OCI-LY1 (cell line): ENCODE measurements at regions not wholly inside any gene's neighbourhood (a gene's known extent, or its start where the extent isn't known, plus 50 kb on each side); places are given as distances from the start of the nearest gene placed in this dataset.

Experiments
- H2AFZ ChIP-seq: fragments of 200-600 bp; sonication (generic), shearing (Covaris generic); 2 replicates; pipeline ENCODE4 v1.6.0; 2014; ENCODE audit warnings: antibody characterized with exemption, mild to moderate bottlenecking, low read length
- H3F3A ChIP-seq: fragments of 200-600 bp; sonication (generic), shearing (Covaris generic); 2 replicates; pipeline ENCODE4 v1.6.0; 2014; ENCODE audit warnings: mild to moderate bottlenecking, antibody characterized with exemption, low read length, moderate library complexity; ENCODE audit not compliant: insufficient read depth
- H3K27ac ChIP-seq: fragments of 200-600 bp; sonication (generic); 2 replicates; pipeline ENCODE4 v1.5.1; 2014; ENCODE audit warnings: low read length, mixed run types, mild to moderate bottlenecking, low read depth; ENCODE audit not compliant: poor library complexity, severe bottlenecking
- H3K27me3 ChIP-seq: fragments of 200-600 bp; sonication (generic); 2 replicates; pipeline ENCODE4 v1.6.0; 2014; ENCODE audit warnings: antibody characterized with exemption, mild to moderate bottlenecking, low read length, moderate library complexity; ENCODE audit not compliant: insufficient read depth
- H3K36me3 ChIP-seq: fragments of 200-600 bp; sonication (generic); 2 replicates; pipeline ENCODE4 v1.6.1; 2014; ENCODE audit warnings: mild to moderate bottlenecking, antibody characterized with exemption, low read length, moderate library complexity, mixed read lengths; ENCODE audit not compliant: insufficient read depth
- H3K4me1 ChIP-seq: fragments of 200-600 bp; sonication (generic); 2 replicates; pipeline ENCODE4 v1.5.1; 2014; ENCODE audit warnings: mild to moderate bottlenecking, low read length, moderate library complexity; ENCODE audit not compliant: insufficient read depth, severe bottlenecking
- H3K4me2 ChIP-seq: fragments of 200-600 bp; sonication (generic), shearing (Covaris generic); 2 replicates; pipeline ENCODE4 v1.6.1; 2014; ENCODE audit warnings: low read length
- H3K4me3 ChIP-seq: fragments of 200-600 bp; sonication (generic); 2 replicates; pipeline ENCODE4 v1.5.1; 2014; ENCODE audit warnings: low read length, low read depth, mild to moderate bottlenecking, mixed read lengths; ENCODE audit not compliant: poor library complexity, severe bottlenecking
- H3K79me2 ChIP-seq: fragments of 200-600 bp; shearing (Covaris generic); 2 replicates; pipeline ENCODE4 v1.6.1; 2016; ENCODE audit warnings: mixed run types, low read length, mixed read lengths; ENCODE audit not compliant: insufficient read depth
- H3K9ac ChIP-seq: fragments of 200-600 bp; sonication (generic), shearing (Covaris generic); 2 replicates; pipeline ENCODE4 v1.6.1; 2014; ENCODE audit warnings: mild to moderate bottlenecking, low read length, mixed read lengths
- H3K9me2 ChIP-seq: fragments of 200-600 bp; sonication (generic), shearing (Covaris generic); 2 replicates; pipeline ENCODE4 v1.6.1; 2014; ENCODE audit warnings: low read depth, mild to moderate bottlenecking, low read length, mixed read lengths
- H3K9me3 ChIP-seq: fragments of 200-600 bp; shearing (Covaris generic); 2 replicates; pipeline ENCODE4 v1.6.1; 2014; ENCODE audit warnings: low read length, mixed read lengths
- H4K20me1 ChIP-seq: fragments of 200-600 bp; sonication (generic), shearing (Covaris generic); 2 replicates; pipeline ENCODE4 v1.6.0; 2016; ENCODE audit warnings: mild to moderate bottlenecking, low read length; ENCODE audit not compliant: insufficient read depth
- CTCF ChIP-seq: fragments of 200-600 bp; sonication (generic), shearing (Covaris generic); IDR thresholded peaks from 2 replicates; pipeline ENCODE4 v1.5.1; 2017; ENCODE audit warnings: mild to moderate bottlenecking, antibody characterized with exemption, low read length, moderate library complexity, mixed read lengths
- EZH2 ChIP-seq: fragments of 200-600 bp; sonication (generic), shearing (Covaris generic); IDR thresholded peaks from 2 replicates; pipeline ENCODE4 v1.8.0; 2017; ENCODE audit warnings: borderline replicate concordance, mixed run types, mild to moderate bottlenecking, antibody characterized with exemption, low read length, moderate library complexity, mixed read lengths

GRCh38 chr18:77967791-77968190 is 718.1 kb downstream of the GALR1 start:
- H3K9me3 ChIP-seq: no peaks in the 10 kb centered on the region
- H3K4me2 ChIP-seq: no peak overlapping the region
- no peaks in the 10 kb centered on the region for H4K20me1 ChIP-seq
- no peaks in the 10 kb centered on the region for H3K9me2 ChIP-seq
- no peaks in the 10 kb centered on the region for H3K27me3 ChIP-seq
- no peak overlapping the region for H3K9ac ChIP-seq
- H2AFZ ChIP-seq: no peak overlapping the region
- no peaks in the 10 kb centered on the region for H3K36me3 ChIP-seq
- H3K79me2 ChIP-seq: no peaks in the 10 kb centered on the region
- no peaks in the 10 kb centered on the region for H3F3A ChIP-seq
- TF ChIP-seq CTCF: no peak
- no peak for TF ChIP-seq EZH2
- H3K4me3 ChIP-seq: no peak overlapping the region
- H3K27ac ChIP-seq: no peak overlapping the region
- no peaks in the 10 kb centered on the region for H3K4me1 ChIP-seq

- Histone ChIP-seq H3K36me3 (no peaks in the 10 kb centered on the region), H2AFZ (no peak overlapping the region), H3K79me2 (no peaks in the 10 kb centered on the region), H3K9me2 (no peaks in the 10 kb centered on the region), H3K9me3 (no peaks in the 10 kb centered on the region), H3K4me3 (no peak overlapping the region), H3K27me3 (no peaks in the 10 kb centered on the region), H3K4me1 (no peaks in the 10 kb centered on the region), H3K9ac (no peak overlapping the region), H3K27ac (no peak overlapping the region), H3F3A (no peaks in the 10 kb centered on the region), H3K4me2 (no peak overlapping the region), H4K20me1 (no peaks in the 10 kb centered on the region)
- TF ChIP-seq EZH2 (no peak), CTCF (no peak)
Observed at GRCh38 chr18:77969972-77970371, 720.3 kb downstream of the GALR1 start.

- Histone ChIP-seq H3K9me3 (no peaks in the 10 kb centered on the region), H3F3A (no peaks in the 10 kb centered on the region), H3K9ac (no peak overlapping the region), H3K36me3 (no peaks in the 10 kb centered on the region), H3K4me2 (no peak overlapping the region), H3K79me2 (no peaks in the 10 kb centered on the region), H3K4me3 (no peak overlapping the region), H3K27ac (no peak overlapping the region), H3K27me3 (no peaks in the 10 kb centered on the region), H3K9me2 (no peaks in the 10 kb centered on the region), H3K4me1 (no peaks in the 10 kb centered on the region), H2AFZ (no peak overlapping the region), H4K20me1 (no peaks in the 10 kb centered on the region)
- TF ChIP-seq CTCF (no peak), EZH2 (no peak)
Observed at GRCh38 chr18:77970814-77971213, 721.2 kb downstream of the GALR1 start.
